ENCODE measurements at regions not wholly inside any gene's neighbourhood (a gene's known extent, or its start where the extent isn't known, plus 50 kb on each side); places are given as distances from the start of the nearest gene placed in this dataset.

- no peak for TF ChIP-seq CTCF (IDR thresholded peaks at IDR 0.05)
- TF ChIP-seq EZH2phosphoT487 (IDR thresholded peaks at IDR 0.05), result no peak
- no peak for TF ChIP-seq EZH2 (IDR thresholded peaks at IDR 0.05)
Observed at GRCh38 chrX:23066588-23067281, 67.0 kb downstream of the DDX53 start.

All from neural progenitor cell (in vitro differentiated cells).